ENCODE measurements at regions not wholly inside any gene's neighbourhood (a gene's known extent, or its start where the extent isn't known, plus 50 kb on each side); places are given as distances from the start of the nearest gene placed in this dataset.

DNA sequence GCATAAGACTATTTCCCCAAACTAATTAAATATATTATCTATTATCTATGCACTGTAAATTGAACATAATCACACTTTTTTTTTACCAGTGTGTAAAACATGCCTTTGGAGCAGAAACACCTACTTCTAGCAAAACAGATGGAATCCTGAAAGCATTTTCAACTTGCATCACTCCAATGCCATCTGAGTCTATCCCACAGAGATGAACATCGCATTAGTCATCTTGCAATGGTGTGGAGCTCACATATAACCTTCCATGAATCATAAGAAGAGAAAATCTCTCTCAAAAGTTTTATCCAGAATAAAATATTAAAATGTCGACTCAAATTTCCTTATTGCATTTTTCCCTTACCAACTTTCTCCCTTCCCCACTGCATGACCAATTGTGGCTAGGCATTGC lies 406.7 kb upstream of the ACTRT1 start:
- Mint-ChIP-seq H3K4me3 (ENCODE audit: unreplicated experiment) (no peak overlapping the region), H3K4me1 (ENCODE audit: low read depth, unreplicated experiment) (no peaks in the 10 kb centered on the region), H3K27me3 (ENCODE audit: unreplicated experiment) (no peaks in the 10 kb centered on the region), H3K9me3 (ENCODE audit: unreplicated experiment) (peaks cover 2% of the 10 kb centered on the region), H3K27ac (ENCODE audit: unreplicated experiment) (no peak overlapping the region), H3K36me3 (ENCODE audit: unreplicated experiment) (no peaks in the 10 kb centered on the region)
- DNase-seq, result no peak
- TF ChIP-seq, protein P1, sequence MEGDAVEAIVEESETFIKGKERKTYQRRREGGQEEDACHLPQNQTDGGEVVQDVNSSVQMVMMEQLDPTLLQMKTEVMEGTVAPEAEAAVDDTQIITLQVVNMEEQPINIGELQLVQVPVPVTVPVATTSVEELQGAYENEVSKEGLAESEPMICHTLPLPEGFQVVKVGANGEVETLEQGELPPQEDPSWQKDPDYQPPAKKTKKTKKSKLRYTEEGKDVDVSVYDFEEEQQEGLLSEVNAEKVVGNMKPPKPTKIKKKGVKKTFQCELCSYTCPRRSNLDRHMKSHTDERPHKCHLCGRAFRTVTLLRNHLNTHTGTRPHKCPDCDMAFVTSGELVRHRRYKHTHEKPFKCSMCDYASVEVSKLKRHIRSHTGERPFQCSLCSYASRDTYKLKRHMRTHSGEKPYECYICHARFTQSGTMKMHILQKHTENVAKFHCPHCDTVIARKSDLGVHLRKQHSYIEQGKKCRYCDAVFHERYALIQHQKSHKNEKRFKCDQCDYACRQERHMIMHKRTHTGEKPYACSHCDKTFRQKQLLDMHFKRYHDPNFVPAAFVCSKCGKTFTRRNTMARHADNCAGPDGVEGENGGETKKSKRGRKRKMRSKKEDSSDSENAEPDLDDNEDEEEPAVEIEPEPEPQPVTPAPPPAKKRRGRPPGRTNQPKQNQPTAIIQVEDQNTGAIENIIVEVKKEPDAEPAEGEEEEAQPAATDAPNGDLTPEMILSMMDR (IDR thresholded peaks at IDR 0.05; ENCODE audit: partially characterized antibody, unreplicated experiment), result no peak

- Mint-ChIP-seq H3K36me3 (ENCODE audit: unreplicated experiment) (no peaks in the 10 kb centered on the region), H3K4me1 (ENCODE audit: low read depth, unreplicated experiment) (no peaks in the 10 kb centered on the region), H3K27ac (ENCODE audit: unreplicated experiment) (no peak overlapping the region), H3K9me3 (ENCODE audit: unreplicated experiment) (peaks cover 2% of the 10 kb centered on the region), H3K4me3 (ENCODE audit: unreplicated experiment) (no peak overlapping the region), H3K27me3 (ENCODE audit: unreplicated experiment) (no peaks in the 10 kb centered on the region)
- TF ChIP-seq, protein P1 (IDR thresholded peaks at IDR 0.05; ENCODE audit: partially characterized antibody, unreplicated experiment), result no peak
- no peak for DNase-seq
Observed at GRCh38 chrX:128457674-128458073, 405.5 kb upstream of the ACTRT1 start.

DNA sequence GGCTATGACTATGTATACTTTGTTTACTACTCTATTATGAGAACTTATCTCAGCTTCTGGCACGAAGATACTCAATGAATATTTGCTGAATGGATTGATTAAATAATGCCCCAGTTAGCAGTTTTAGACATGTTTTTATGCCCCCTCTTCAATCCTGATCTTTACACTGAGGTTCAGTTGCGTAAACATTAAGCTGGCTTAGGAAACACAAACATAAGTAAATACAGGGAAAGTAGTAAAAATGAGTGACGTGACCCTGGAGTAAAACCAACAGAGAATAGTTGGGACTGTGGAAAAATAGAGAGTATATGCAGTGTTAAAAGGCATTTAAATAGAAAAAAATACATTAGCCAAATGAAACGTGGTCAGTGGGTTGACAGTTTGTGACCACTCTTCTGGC lies 387.0 kb upstream of the ACTRT1 start:
- TF ChIP-seq, protein P1 (IDR thresholded peaks at IDR 0.05; ENCODE audit: partially characterized antibody, unreplicated experiment), result no peak
- H3K4me1 Mint-ChIP-seq (ENCODE audit: low read depth, unreplicated experiment), result no peaks in the 10 kb centered on the region
- H3K9me3 Mint-ChIP-seq (ENCODE audit: unreplicated experiment), result no peaks in the 10 kb centered on the region
- DNase-seq, result no peak
- H3K27me3 Mint-ChIP-seq (ENCODE audit: unreplicated experiment), result no peaks in the 10 kb centered on the region
- no peak overlapping the region for H3K27ac Mint-ChIP-seq (ENCODE audit: unreplicated experiment)
- no peak overlapping the region for H3K4me3 Mint-ChIP-seq (ENCODE audit: unreplicated experiment)
- H3K36me3 Mint-ChIP-seq (ENCODE audit: unreplicated experiment), result no peaks in the 10 kb centered on the region

DNA sequence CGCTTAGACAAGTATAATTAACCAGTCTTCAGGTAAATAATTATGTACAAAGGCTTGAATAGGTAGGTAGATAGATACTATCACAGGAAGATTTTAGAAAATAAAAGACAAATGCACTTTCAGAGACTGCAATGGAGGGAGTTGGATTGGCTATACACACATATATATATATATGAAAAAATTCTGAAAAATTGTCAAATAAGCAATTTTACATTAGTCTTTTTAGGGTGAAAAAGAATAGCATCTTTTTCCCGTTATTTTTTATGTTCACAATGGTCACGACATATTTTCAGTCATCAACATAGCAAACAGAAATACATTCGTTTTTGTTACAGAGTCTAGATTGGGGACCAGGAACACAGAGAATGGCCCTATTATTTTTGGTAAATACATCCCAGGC lies 385.9 kb upstream of the ACTRT1 start:
- no peaks in the 10 kb centered on the region for H3K27me3 Mint-ChIP-seq (ENCODE audit: unreplicated experiment)
- no peak for DNase-seq
- TF ChIP-seq, protein P1 (IDR thresholded peaks at IDR 0.05; ENCODE audit: partially characterized antibody, unreplicated experiment), result no peak
- H3K9me3 Mint-ChIP-seq (ENCODE audit: unreplicated experiment), result no peaks in the 10 kb centered on the region
- H3K4me1 Mint-ChIP-seq (ENCODE audit: low read depth, unreplicated experiment), result no peaks in the 10 kb centered on the region
- no peak overlapping the region for H3K4me3 Mint-ChIP-seq (ENCODE audit: unreplicated experiment)
- H3K27ac Mint-ChIP-seq (ENCODE audit: unreplicated experiment), result no peak overlapping the region
- no peaks in the 10 kb centered on the region for H3K36me3 Mint-ChIP-seq (ENCODE audit: unreplicated experiment)

- TF ChIP-seq, protein P1 (IDR thresholded peaks at IDR 0.05; ENCODE audit: partially characterized antibody, unreplicated experiment), result no peak
- H3K4me1 Mint-ChIP-seq (ENCODE audit: low read depth, unreplicated experiment), result no peaks in the 10 kb centered on the region
- H3K27me3 Mint-ChIP-seq (ENCODE audit: unreplicated experiment), result no peaks in the 10 kb centered on the region
- H3K4me3 Mint-ChIP-seq (ENCODE audit: unreplicated experiment), result no peak overlapping the region
- H3K36me3 Mint-ChIP-seq (ENCODE audit: unreplicated experiment), result no peaks in the 10 kb centered on the region
- H3K27ac Mint-ChIP-seq (ENCODE audit: unreplicated experiment), result no peak overlapping the region
- no peak for DNase-seq
- H3K9me3 Mint-ChIP-seq (ENCODE audit: unreplicated experiment), result no peaks in the 10 kb centered on the region
Observed at GRCh38 chrX:128436397-128437103, 384.3 kb upstream of the ACTRT1 start.
